Endothelial cell of umbilical vein (primary cell): ENCODE measurements at regions not wholly inside any gene's neighbourhood (a gene's known extent, or its start where the extent isn't known, plus 50 kb on each side); places are given as distances from the start of the nearest gene placed in this dataset.

ENCODE experiments used
- BruUV-seq: library from RNA; stranded (reverse); fragments of 400-500 nt; replicated peaks from 2 replicates; lab custom pipeline; 2021; lab: Mats Ljungman, UMichigan
- CTCF ChIA-PET: fragments of 300-600, 350-600 bp; sonication (Branson Sonifier 250); formaldehyde crosslinking; loops from one replicate; lab custom pipeline; 2021; ENCODE audit warnings: antibody characterized with exemption, inconsistent platforms; lab: Charles Lee
- POLR2A ChIA-PET: fragments of 300-600, 350-600 bp; sonication (Branson Sonifier 250); formaldehyde crosslinking; loops from one replicate; lab custom pipeline; 2021; ENCODE audit warnings: antibody characterized with exemption, inconsistent platforms; lab: Charles Lee
- DNase-seq: peaks from one replicate; pipeline ENCODE4 v3.0.0-alpha.2; 2011; ENCODE audit warnings: low read depth, low spot score
- FAIRE-seq: peaks from 2 replicates; lab custom pipeline; 2011; peaks lifted over from hg19 to GRCh38; lab: Jason Lieb, UNC
- H2AFZ ChIP-seq: 2 replicates; pipeline ENCODE4 v1.6.0; 2012; ENCODE audit warnings: low read depth, low read length, control low read depth, inconsistent platforms
- H3K27ac ChIP-seq: 2 replicates; pipeline ENCODE4 v1.5.1; 2011; ENCODE audit warnings: low read depth, mild to moderate bottlenecking, control low read depth, low read length, moderate library complexity; ENCODE audit not compliant: insufficient read depth
- H3K27me3 ChIP-seq, 2 experiments: 2 replicates each; pipeline versions ENCODE4 v1.6.0 to v1.6.1; 2011; ENCODE audit warnings: low read length in 2 of 2, mixed read lengths in 1 of 2; ENCODE audit not compliant: control insufficient read depth in 2 of 2, insufficient read depth in 2 of 2
- H3K36me3 ChIP-seq, 2 experiments: 2 replicates in 1 of 2; 3 replicates in 1 of 2; pipeline ENCODE4 v1.5.1; 2011; ENCODE audit warnings: low read length in 2 of 2, mild to moderate bottlenecking in 1 of 2, moderate library complexity in 1 of 2; ENCODE audit not compliant: control insufficient read depth in 2 of 2, insufficient read depth in 2 of 2; ENCODE audit errors: extremely low read depth in 1 of 2
- H3K4me1 ChIP-seq: 3 replicates; pipeline ENCODE4 v1.5.1; 2011; ENCODE audit warnings: mild to moderate bottlenecking, low read length; ENCODE audit not compliant: control insufficient read depth, insufficient read depth; ENCODE audit errors: extremely low read depth
- H3K4me2 ChIP-seq: 2 replicates; pipeline ENCODE4 v1.6.1; 2011; ENCODE audit warnings: low read length, control low read depth, mixed read lengths; ENCODE audit not compliant: insufficient read depth
- H3K4me3 ChIP-seq, 3 experiments: fragments of 200-600 bp in 1 of 3; sonication (generic), shearing (Covaris generic) in 1 of 3; replicated peaks in 1 of 3; 2 replicates each; pipeline ENCODE4 v1.5.1; 2011 to 2016; ENCODE audit warnings: control low read depth in 3 of 3, low read length in 3 of 3, mild to moderate bottlenecking in 2 of 3, inconsistent platforms in 1 of 3, low read depth in 1 of 3, moderate library complexity in 1 of 3; ENCODE audit not compliant: insufficient read depth in 1 of 3
- H3K79me2 ChIP-seq: 2 replicates; pipeline ENCODE4 v1.6.0; 2012; ENCODE audit warnings: low read length, inconsistent platforms; ENCODE audit not compliant: control insufficient read depth, insufficient read depth
- H3K9ac ChIP-seq: replicated peaks from 2 replicates; pipeline ENCODE3; 2011; ENCODE audit warnings: low read length, control low read depth; ENCODE audit not compliant: insufficient read depth; ENCODE audit errors: extremely low read depth
- H3K9me1 ChIP-seq: replicated peaks from 3 replicates; pipeline ENCODE4 v1.6.0; 2011; ENCODE audit warnings: mild to moderate bottlenecking, low read length; ENCODE audit not compliant: control insufficient read depth, insufficient read depth; ENCODE audit errors: extremely low read depth
- H3K9me3 ChIP-seq: replicated peaks from 2 replicates; pipeline ENCODE4 v1.5.1; 2012; ENCODE audit warnings: low read length, inconsistent platforms; ENCODE audit not compliant: control insufficient read depth, insufficient read depth
- H4K20me1 ChIP-seq: replicated peaks from 2 replicates; pipeline ENCODE3; 2011; ENCODE audit warnings: mild to moderate bottlenecking, low read length; ENCODE audit not compliant: control insufficient read depth, insufficient read depth; ENCODE audit errors: extremely low read depth
- CTCF ChIP-seq, 2 donors: IDR thresholded peaks; 1 replicate in 1 of 2; 2 replicates in 1 of 2; pipeline ENCODE4 v1.5.1; 2011; ENCODE audit warnings: low read length in 2 of 2, mild to moderate bottlenecking in 2 of 2, moderate library complexity in 2 of 2, control low read depth in 1 of 2, inconsistent platforms in 1 of 2, low read depth in 1 of 2; ENCODE audit not compliant: insufficient read depth in 1 of 2; ENCODE audit errors: extremely low read depth in 1 of 2
- EZH2 ChIP-seq: IDR thresholded peaks from 2 replicates; pipeline ENCODE4 v1.6.1; 2012; ENCODE audit warnings: borderline replicate concordance, low read depth, mild to moderate bottlenecking, moderate library complexity, low read length, inconsistent platforms; ENCODE audit not compliant: severe bottlenecking
- FOS ChIP-seq: IDR thresholded peaks from 2 replicates; pipeline ENCODE4 v1.6.1; 2011; ENCODE audit warnings: mild to moderate bottlenecking, low read length, moderate library complexity, borderline replicate concordance; ENCODE audit not compliant: insufficient read depth
- GATA2 ChIP-seq: IDR thresholded peaks from 2 replicates; pipeline ENCODE4 v1.7.0; 2011; ENCODE audit warnings: low read depth, mild to moderate bottlenecking, moderate library complexity, mixed read lengths, low read length; ENCODE audit not compliant: insufficient read length, insufficient read depth
- JUN ChIP-seq: IDR thresholded peaks from 2 replicates; pipeline ENCODE4 v1.6.1; 2011; ENCODE audit warnings: borderline replicate concordance, low read depth; ENCODE audit not compliant: insufficient read length, insufficient read depth
- MAX ChIP-seq: IDR thresholded peaks from 2 replicates; pipeline ENCODE4 v1.6.1; 2011; ENCODE audit not compliant: insufficient read depth, insufficient read length
- MYC ChIP-seq: IDR thresholded peaks from one replicate; pipeline ENCODE4 v1.6.1; 2011; ENCODE audit warnings: mild to moderate bottlenecking, low read depth, low read length
- POLR2A ChIP-seq: IDR thresholded peaks from 2 replicates; pipeline ENCODE4 v1.6.1; 2012; ENCODE audit warnings: low read depth, mild to moderate bottlenecking, control low read depth, low read length
- POLR2AphosphoS5 ChIP-seq: IDR thresholded peaks from 2 replicates; pipeline ENCODE4 v1.6.1; 2012; ENCODE audit warnings: low read depth, mild to moderate bottlenecking, control low read depth, low read length, moderate library complexity; ENCODE audit not compliant: insufficient read depth
- dilution Hi-C: fragments of 300-500 bp; cut with MboI; formaldehyde crosslinking; loops from one replicate; pipeline ENCODE4 v1.15.0; 2019; ENCODE audit warnings: low sequenced_read_pairs; ENCODE audit not compliant: extremely low pct_ligation_motif_present
- intact Hi-C: fragments of 100-400 bp; cut with micrococcal nuclease; formaldehyde crosslinking; loops from one replicate; pipeline ENCODE4 v1.10.0; 2022

GRCh38 chr1:189175889-189176288 lies 1301.8 kb downstream of the BRINP3 start:
- BruUV-seq = no TSS peak
- Histone ChIP-seq H3K9me3 (no peaks in the 10 kb centered on the region), H3K9me1 (no peaks in the 10 kb centered on the region), H2AFZ (no peak overlapping the region), H3K27ac (no peak overlapping the region), H3K9ac (no peak overlapping the region), H3K36me3 (no peaks in the 10 kb centered on the region), H3K4me1 (no peaks in the 10 kb centered on the region), H3K4me3 (no peak overlapping the region), H3K27me3 (no peaks in the 10 kb centered on the region), H3K4me2 (no peak overlapping the region), H3K79me2 (no peaks in the 10 kb centered on the region), H4K20me1 (no peaks in the 10 kb centered on the region)
- FAIRE-seq (no peak), DNase-seq (no peak)
- intact Hi-C loops (no loop called here), dilution Hi-C loops (no loop called here)
- TF ChIP-seq MYC (no peak), POLR2A (no peak), CTCF (IDR thresholded peaks at IDR 0.05; ENCODE audit: extremely low read depth in 1 of 2, insufficient read depth in 1 of 2, low read depth in 1 of 2, low read length in 2 of 2) (no peak), POLR2AphosphoS5 (no peak), GATA2 (no peak), MAX (no peak), EZH2 (no peak), FOS (no peak), JUN (no peak)
- CTCF ChIA-PET = no interaction called here
- POLR2A ChIA-PET = no interaction called here
